H1 (cell line): ENCODE measurements at regions not wholly inside any gene's neighbourhood (a gene's known extent, or its start where the extent isn't known, plus 50 kb on each side); places are given as distances from the start of the nearest gene placed in this dataset.

Experiments used
- CTCF ChIA-PET: fragments of 300-600 bp; sonication (Branson Sonifier 250); formaldehyde crosslinking; loops from one replicate; lab custom pipeline; 2021; ENCODE audit not compliant: partially characterized antibody; lab: Charles Lee
- POLR2A ChIA-PET: fragments of 300-600 bp; sonication (Branson Sonifier 250); formaldehyde crosslinking; loops from one replicate; lab custom pipeline; 2021; ENCODE audit warnings: inconsistent platforms; ENCODE audit not compliant: partially characterized antibody; lab: Charles Lee
- DNase-seq, 2 experiments: peaks; one replicate each; pipeline versions ENCODE4 v3.0.0 to v3.0.0-alpha.2; 2010 to 2022; ENCODE audit warnings: low spot score in 2 of 2, low read depth in 1 of 2, mixed read lengths in 1 of 2
- FAIRE-seq: peaks from 2 replicates; lab custom pipeline; 2011; peaks lifted over from hg19 to GRCh38; lab: Jason Lieb, UNC
- H2AFZ ChIP-seq: 2 replicates; pipeline ENCODE4 v1.8.1; 2012; ENCODE audit warnings: low read length, inconsistent platforms
- H2AK5ac ChIP-seq: 2 replicates; pipeline ENCODE4 v1.6.1; 2013; ENCODE audit warnings: low read depth, low read length
- H2BK120ac ChIP-seq: replicated peaks from 2 replicates; pipeline ENCODE3; 2013; ENCODE audit warnings: low read depth, low read length, inconsistent platforms
- H2BK12ac ChIP-seq: 2 replicates; pipeline ENCODE4 v1.6.1; 2013; ENCODE audit warnings: low read depth, low read length
- H2BK15ac ChIP-seq: 2 replicates; pipeline ENCODE4 v1.6.1; 2013; ENCODE audit warnings: low read length
- H2BK20ac ChIP-seq: 2 replicates; pipeline ENCODE4 v1.6.1; 2013; ENCODE audit warnings: low read length
- H2BK5ac ChIP-seq: 2 replicates; pipeline ENCODE4 v1.6.1; 2013; ENCODE audit warnings: low read depth, low read length
- H3K14ac ChIP-seq: 2 replicates; pipeline ENCODE4 v1.6.1; 2013; ENCODE audit warnings: inconsistent platforms; ENCODE audit not compliant: insufficient read length
- H3K18ac ChIP-seq: 2 replicates; pipeline ENCODE4 v1.6.1; 2013; ENCODE audit warnings: low read length; ENCODE audit errors: extremely low read depth
- H3K23ac ChIP-seq: 2 replicates; pipeline ENCODE4 v1.6.1; 2013; ENCODE audit warnings: inconsistent platforms; ENCODE audit not compliant: insufficient read length
- H3K23me2 ChIP-seq: 2 replicates; pipeline ENCODE4 v1.6.1; 2013; ENCODE audit warnings: low read depth, low read length
- H3K27ac ChIP-seq: 2 replicates; pipeline ENCODE4 v1.6.1; 2011; ENCODE audit warnings: low read depth, low read length, inconsistent platforms
- H3K27me3 ChIP-seq, 4 experiments: replicated peaks in 1 of 4; 1 replicate in 1 of 4; 2 replicates in 3 of 4; pipeline versions ENCODE4 v1.6.1 to v1.8.1; 2011 to 2013; ENCODE audit warnings: low read length in 3 of 4, mild to moderate bottlenecking in 3 of 4, inconsistent platforms in 2 of 4, mixed read lengths in 2 of 4, moderate library complexity in 1 of 4; ENCODE audit not compliant: control insufficient read depth in 3 of 4, insufficient read depth in 3 of 4; ENCODE audit errors: extremely low read depth in 1 of 4
- H3K36me3 ChIP-seq, 4 experiments: 2 replicates each; pipeline versions ENCODE4 v1.6.1 to v1.8.1; 2011 to 2013; ENCODE audit warnings: mild to moderate bottlenecking in 4 of 4, low read length in 3 of 4, moderate library complexity in 2 of 4, control low read depth in 1 of 4, inconsistent platforms in 1 of 4; ENCODE audit not compliant: insufficient read depth in 4 of 4, control insufficient read depth in 2 of 4
- H3K4ac ChIP-seq: replicated peaks from 2 replicates; pipeline ENCODE3; 2013; ENCODE audit warnings: low read length, low read depth, mixed read lengths, inconsistent platforms; ENCODE audit not compliant: insufficient read length
- H3K4me1 ChIP-seq, 4 experiments: replicated peaks in 1 of 4; 1 replicate in 1 of 4; 2 replicates in 3 of 4; pipeline versions ENCODE4 v1.6.1 to v1.8.1; 2011 to 2013; ENCODE audit warnings: low read length in 3 of 4, inconsistent platforms in 2 of 4, mixed read lengths in 1 of 4; ENCODE audit not compliant: insufficient read depth in 4 of 4, control insufficient read depth in 3 of 4
- H3K4me2 ChIP-seq, 2 experiments: 2 replicates each; pipeline versions ENCODE4 v1.6.1 to v1.8.1; 2011 to 2013; ENCODE audit warnings: low read depth in 2 of 2, low read length in 2 of 2, control low read depth in 1 of 2, inconsistent platforms in 1 of 2, mild to moderate bottlenecking in 1 of 2; ENCODE audit not compliant: insufficient read depth in 1 of 2
- H3K4me3 ChIP-seq, 4 experiments: fragments of 200-600, 300-600 bp in 1 of 4; sonication (generic), shearing (Covaris generic), sonication (Bioruptor Twin) in 1 of 4; 2 replicates each; pipeline versions ENCODE4 v1.5.1 to v1.8.1; 2011 to 2016; ENCODE audit warnings: low read length in 4 of 4, low read depth in 3 of 4, control low read depth in 2 of 4, inconsistent platforms in 2 of 4, mild to moderate bottlenecking in 2 of 4, mixed read lengths in 1 of 4, moderate library complexity in 1 of 4; ENCODE audit not compliant: insufficient read depth in 2 of 4; ENCODE audit errors: extremely low read depth in 1 of 4
- H3K56ac ChIP-seq: replicated peaks from 2 replicates; pipeline ENCODE3; 2013; ENCODE audit warnings: low read depth, mild to moderate bottlenecking, mixed read lengths, low read length, inconsistent platforms; ENCODE audit not compliant: insufficient read length
- H3K79me1 ChIP-seq: 2 replicates; pipeline ENCODE4 v1.6.1; 2013; ENCODE audit warnings: low read depth, low read length, control low read depth
- H3K79me2 ChIP-seq, 2 experiments: 2 replicates each; pipeline versions ENCODE4 v1.6.1 to v1.8.1; 2012 to 2013; ENCODE audit warnings: low read length in 2 of 2, mild to moderate bottlenecking in 2 of 2, inconsistent platforms in 1 of 2; ENCODE audit not compliant: insufficient read depth in 2 of 2, control insufficient read depth in 1 of 2
- H3K9ac ChIP-seq, 4 experiments: replicated peaks in 1 of 4; 1 replicate in 1 of 4; 2 replicates in 3 of 4; pipeline versions ENCODE4 v1.6.1 to v1.8.1; 2011 to 2013; ENCODE audit warnings: low read depth in 3 of 4, low read length in 3 of 4, control low read depth in 2 of 4, mild to moderate bottlenecking in 2 of 4, moderate library complexity in 2 of 4, inconsistent platforms in 1 of 4; ENCODE audit errors: extremely low read depth in 1 of 4
- H3K9me3 ChIP-seq, 2 experiments: 2 replicates each; pipeline versions ENCODE4 v1.6.1 to v1.8.1; 2012 to 2013; ENCODE audit warnings: mild to moderate bottlenecking in 2 of 2, moderate library complexity in 2 of 2, control low read depth in 1 of 2, inconsistent platforms in 1 of 2, low read depth in 1 of 2, low read length in 1 of 2, mixed read lengths in 1 of 2; ENCODE audit not compliant: insufficient read depth in 2 of 2
- H4K20me1 ChIP-seq, 2 experiments: replicated peaks in 1 of 2; 2 replicates each; pipeline versions ENCODE3 to v1.8.1; 2011 to 2013; ENCODE audit warnings: inconsistent platforms in 2 of 2, low read length in 2 of 2, mild to moderate bottlenecking in 1 of 2; ENCODE audit not compliant: insufficient read depth in 2 of 2, control insufficient read depth in 1 of 2
- H4K5ac ChIP-seq: 2 replicates; pipeline ENCODE4 v1.6.1; 2013; ENCODE audit warnings: low read length, low read depth, mixed read lengths, inconsistent platforms; ENCODE audit not compliant: insufficient read length
- H4K8ac ChIP-seq: 2 replicates; pipeline ENCODE4 v1.8.0; 2013; ENCODE audit warnings: mild to moderate bottlenecking, moderate library complexity, low read length, inconsistent platforms; ENCODE audit not compliant: insufficient read depth; ENCODE audit errors: extremely low read depth
- H4K91ac ChIP-seq: replicated peaks from 2 replicates; pipeline ENCODE3; 2013; ENCODE audit warnings: low read length, mixed read lengths, inconsistent platforms; ENCODE audit not compliant: insufficient read length
- BRCA1 ChIP-seq: IDR thresholded peaks from 2 replicates; pipeline ENCODE4 v1.6.1; 2012; ENCODE audit warnings: low read depth, low read length, improper control_type of control experiment
- CEBPB ChIP-seq: IDR thresholded peaks from 2 replicates; pipeline ENCODE4 v1.6.1; 2012; ENCODE audit warnings: low read depth, low read length
- CHD1 ChIP-seq: IDR thresholded peaks from 2 replicates; pipeline ENCODE4 v1.6.1; 2012; ENCODE audit warnings: low read depth, low read length, improper control_type of control experiment
- CREB1 ChIP-seq: IDR thresholded peaks from 2 replicates; pipeline ENCODE4 v1.6.1; 2012; ENCODE audit warnings: inconsistent platforms
- POU5F1 ChIP-seq: IDR thresholded peaks from 2 replicates; pipeline ENCODE4 v1.6.1; 2011; ENCODE audit warnings: low read depth, mild to moderate bottlenecking, low read length, moderate library complexity
- RXRA ChIP-seq: IDR thresholded peaks from 2 replicates; pipeline ENCODE4 v1.6.1; 2011; ENCODE audit warnings: low read depth, mild to moderate bottlenecking, low read length, moderate library complexity; ENCODE audit not compliant: insufficient read depth
- SIN3A ChIP-seq, 2 experiments: IDR thresholded peaks in 1 of 2; conservative IDR thresholded peaks in 1 of 2; 2 replicates each; pipeline ENCODE4 v1.6.1; 2011 to 2012; ENCODE audit warnings: low read length in 2 of 2, improper control_type of control experiment in 1 of 2, low read depth in 1 of 2, mild to moderate bottlenecking in 1 of 2
- SP4 ChIP-seq: IDR thresholded peaks from 2 replicates; pipeline ENCODE4 v1.6.1; 2012; ENCODE audit warnings: low read length, inconsistent platforms
- WGBS, 2 experiments: shearing (Covaris generic) in 1 of 2; methylation state at CpG; one replicate each; pipeline versions ENCODE4 v1.1.6 to v1.1.7; 2013 to 2015; ENCODE audit warnings: low lambda C conversion rate in 2 of 2, mixed read lengths in 2 of 2, inconsistent platforms in 1 of 2, low coverage in 1 of 2, missing lambda C conversion rate in 1 of 2; ENCODE audit not compliant: insufficient replicate concordance in 2 of 2, insufficient coverage in 1 of 2, insufficient read length in 1 of 2; ENCODE audit errors: extremely low coverage in 1 of 2, missing lambda C conversion rate in 1 of 2; 5-methylcytosine and 5-hydroxymethylcytosine counted together

GRCh38 chr13:86474971-86475370 is 675.8 kb upstream of the SLITRK6 start:
- no peaks in the 10 kb centered on the region for H3K79me2 ChIP-seq
- H3K4me2 ChIP-seq = no peak overlapping the region
- no peak overlapping the region for H3K4ac ChIP-seq
- no peaks in the 10 kb centered on the region for H3K4me1 ChIP-seq
- H3K18ac ChIP-seq = no peak overlapping the region
- WGBS, 2 experiments = 93% methylated on average over 1 of the region's 1 CpG; no CpG with 5 or more reads in 1 of the 2 experiments
- ChIA-PET CTCF (no interaction called here), POLR2A (no interaction called here)
- no peak overlapping the region for H3K9ac ChIP-seq
- no peak overlapping the region for H3K23ac ChIP-seq
- no peak overlapping the region for H2BK20ac ChIP-seq
- H2AK5ac ChIP-seq = no peak overlapping the region
- no peak overlapping the region for H3K56ac ChIP-seq
- no peak overlapping the region for H3K4me3 ChIP-seq
- H3K27me3 ChIP-seq = no peaks in the 10 kb centered on the region
- no peak overlapping the region for H4K5ac ChIP-seq
- H2BK5ac ChIP-seq = no peak overlapping the region
- no peak overlapping the region for H4K91ac ChIP-seq
- no peaks in the 10 kb centered on the region for H4K20me1 ChIP-seq
- no peaks in the 10 kb centered on the region for H3K9me3 ChIP-seq
- H4K8ac ChIP-seq = no peak overlapping the region
- no peak for FAIRE-seq
- H2BK120ac ChIP-seq = no peak overlapping the region
- no peak overlapping the region for H2BK15ac ChIP-seq
- no peak overlapping the region for H3K14ac ChIP-seq
- H2BK12ac ChIP-seq = no peak overlapping the region
- no peak overlapping the region for H2AFZ ChIP-seq
- no peak for DNase-seq
- no peak overlapping the region for H3K27ac ChIP-seq
- no peaks in the 10 kb centered on the region for H3K79me1 ChIP-seq
- H3K23me2 ChIP-seq = no peaks in the 10 kb centered on the region
- H3K36me3 ChIP-seq = no peaks in the 10 kb centered on the region
- TF ChIP-seq POU5F1 = no peak
- TF ChIP-seq SIN3A (conservative IDR thresholded peaks at IDR 0.05 in 1 of 2, IDR thresholded peaks at IDR 0.05 in 1 of 2; ENCODE audit: low read depth in 1 of 2, low read length in 2 of 2) = no peak
- TF ChIP-seq CHD1 = no peak
- TF ChIP-seq CREB1 = no peak
- TF ChIP-seq BRCA1 = no peak
- no peak for TF ChIP-seq CEBPB
- TF ChIP-seq SP4 = no peak
- no peak for TF ChIP-seq RXRA
